ENCODE measurements at regions not wholly inside any gene's neighbourhood (a gene's known extent, or its start where the extent isn't known, plus 50 kb on each side); places are given as distances from the start of the nearest gene placed in this dataset.

DNA sequence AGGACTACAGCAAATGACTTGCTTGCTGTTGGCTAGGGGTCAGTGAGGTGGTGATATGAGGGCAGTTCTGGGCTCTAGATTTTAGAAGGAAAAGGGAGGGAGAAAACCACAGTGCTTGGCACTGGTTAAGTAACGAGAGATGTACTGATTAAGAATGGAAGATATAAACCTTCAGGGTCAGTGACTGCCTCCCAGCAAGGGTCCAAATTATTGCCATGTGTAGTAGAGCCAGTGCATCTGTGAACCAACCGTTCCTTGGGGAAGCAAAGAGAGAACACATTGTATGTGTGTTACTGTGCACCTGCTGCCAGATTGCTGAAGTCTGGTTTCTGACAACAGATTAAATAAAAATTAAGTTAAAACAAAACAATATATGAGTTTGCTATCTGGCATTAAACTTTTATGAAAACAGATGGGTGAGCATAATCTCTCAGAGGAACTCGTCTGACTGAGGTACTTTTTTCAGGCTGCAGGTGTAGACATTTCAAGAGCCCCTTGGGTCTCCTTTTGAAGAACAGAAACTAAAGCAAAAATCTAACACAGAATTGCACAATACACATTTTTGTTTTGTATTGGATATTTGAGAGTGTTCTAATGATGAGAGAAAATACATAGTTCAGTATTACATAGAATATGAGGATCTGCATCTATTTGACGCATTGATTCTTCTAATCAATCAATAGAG lies 1120.6 kb downstream of the SORCS3 start:
- TF ChIP-seq, protein P1, sequence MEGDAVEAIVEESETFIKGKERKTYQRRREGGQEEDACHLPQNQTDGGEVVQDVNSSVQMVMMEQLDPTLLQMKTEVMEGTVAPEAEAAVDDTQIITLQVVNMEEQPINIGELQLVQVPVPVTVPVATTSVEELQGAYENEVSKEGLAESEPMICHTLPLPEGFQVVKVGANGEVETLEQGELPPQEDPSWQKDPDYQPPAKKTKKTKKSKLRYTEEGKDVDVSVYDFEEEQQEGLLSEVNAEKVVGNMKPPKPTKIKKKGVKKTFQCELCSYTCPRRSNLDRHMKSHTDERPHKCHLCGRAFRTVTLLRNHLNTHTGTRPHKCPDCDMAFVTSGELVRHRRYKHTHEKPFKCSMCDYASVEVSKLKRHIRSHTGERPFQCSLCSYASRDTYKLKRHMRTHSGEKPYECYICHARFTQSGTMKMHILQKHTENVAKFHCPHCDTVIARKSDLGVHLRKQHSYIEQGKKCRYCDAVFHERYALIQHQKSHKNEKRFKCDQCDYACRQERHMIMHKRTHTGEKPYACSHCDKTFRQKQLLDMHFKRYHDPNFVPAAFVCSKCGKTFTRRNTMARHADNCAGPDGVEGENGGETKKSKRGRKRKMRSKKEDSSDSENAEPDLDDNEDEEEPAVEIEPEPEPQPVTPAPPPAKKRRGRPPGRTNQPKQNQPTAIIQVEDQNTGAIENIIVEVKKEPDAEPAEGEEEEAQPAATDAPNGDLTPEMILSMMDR (IDR thresholded peaks at IDR 0.05): no peak
- TF ChIP-seq EZH2 (IDR thresholded peaks at IDR 0.05; ENCODE audit: borderline replicate concordance, insufficient read depth, low read depth, low read length, poor library complexity, severe bottlenecking): no peak

Measured in B cell (primary cell).